Activated naive CD4-positive, alpha-beta T cell treated with anti-CD3 and anti-CD28 coated beads, Interleukin-2, amount 10 ng/mL, durations not matched to agents 7 days and 5 days (primary cell): ENCODE measurements at regions not wholly inside any gene's neighbourhood (a gene's known extent, or its start where the extent isn't known, plus 50 kb on each side); places are given as distances from the start of the nearest gene placed in this dataset.
A peak's percentile ranks its signal among the peaks of the same experiment; 100 is the strongest.

ENCODE experiments used
- CTCF ChIA-PET: fragments of 350-600 bp; sonication (Branson Sonifier 250); formaldehyde crosslinking; loops from one replicate; lab custom pipeline; 2021; ENCODE audit warnings: antibody characterized with exemption; lab: Charles Lee
- DNase-seq: peaks from one replicate; pipeline ENCODE4 v3.0.0-alpha.2; 2020
- H3K27ac Mint-ChIP-seq: one replicate; pipeline ENCODE4 v1.8.0; 2021; ENCODE audit warnings: mild to moderate bottlenecking, moderate library complexity, mixed read lengths
- H3K27me3 Mint-ChIP-seq: one replicate; pipeline ENCODE4 v1.8.0; 2021; ENCODE audit warnings: mild to moderate bottlenecking, mixed read lengths
- H3K36me3 Mint-ChIP-seq: one replicate; pipeline ENCODE4 v1.8.0; 2021; ENCODE audit warnings: mixed read lengths
- H3K4me1 Mint-ChIP-seq: one replicate; pipeline ENCODE4 v1.8.0; 2021; ENCODE audit warnings: mixed read lengths
- H3K4me3 Mint-ChIP-seq: one replicate; pipeline ENCODE4 v1.8.0; 2021; ENCODE audit warnings: mild to moderate bottlenecking, moderate library complexity, mixed read lengths
- H3K9me3 Mint-ChIP-seq: one replicate; pipeline ENCODE4 v1.8.0; 2021; ENCODE audit warnings: mixed read lengths

DNA sequence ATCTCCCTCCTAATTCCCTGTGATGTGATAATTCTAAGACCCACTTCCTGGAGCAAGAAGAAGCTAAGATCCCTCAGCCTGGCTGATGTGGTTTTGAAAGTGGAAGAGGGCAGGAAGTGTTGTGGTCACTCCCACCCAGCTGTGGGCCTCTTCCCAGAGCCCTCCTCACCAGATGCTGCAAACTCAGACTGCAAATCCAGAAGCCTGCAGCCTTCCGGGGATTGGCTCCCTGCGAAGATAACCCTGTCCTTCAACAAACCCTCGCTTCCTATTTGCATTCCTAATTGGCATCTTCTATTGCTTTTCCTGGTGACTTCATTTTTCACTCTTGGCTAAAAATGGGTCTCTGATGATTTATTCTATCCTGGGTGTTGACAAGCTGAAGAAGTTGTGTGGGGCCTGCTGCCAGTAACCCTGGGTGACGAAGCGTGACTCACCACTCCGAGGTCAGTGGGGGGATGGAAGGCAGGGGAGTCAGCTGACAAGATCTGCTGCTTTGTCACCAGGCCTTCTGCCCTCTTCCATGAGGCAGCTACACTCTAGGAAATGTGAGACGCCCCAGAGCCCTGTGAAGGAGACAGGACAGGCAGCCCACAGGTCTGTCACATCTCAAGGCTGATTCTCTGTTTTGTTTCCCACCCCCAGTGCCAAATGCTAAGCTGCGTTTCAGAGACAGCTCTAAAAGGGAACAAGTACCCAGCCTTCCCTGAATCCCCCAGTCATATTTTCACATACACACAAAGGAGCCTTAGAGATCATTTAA lies 99.7 kb upstream of the LIPC start:
- Mint-ChIP-seq H3K4me1 (peaks cover 31% of the 10 kb centered on the region), H3K27ac (peak overlapping the region; percentile 78), H3K27me3 (peaks cover 8% of the 10 kb centered on the region), H3K4me3 (no peak overlapping the region), H3K36me3 (peaks cover under 1% of the 10 kb centered on the region), H3K9me3 (peaks cover under 1% of the 10 kb centered on the region)
- CTCF ChIA-PET: interaction anchor here (1.2 kb wide), 1 partner anchor 38 kb away, joined by 3 read pairs; no protein-coding TSS in a partner anchor
- peak; percentile 80 for DNase-seq

- CTCF ChIA-PET: interaction anchor here (1.2 kb wide), 1 partner anchor 37 kb away, joined by 3 read pairs; no protein-coding TSS in a partner anchor
Measured at GRCh38 chr15:58332676-58333400, 99.0 kb upstream of the LIPC start.

GRCh38 chr15:58334803-58335202 lies 97.0 kb upstream of the LIPC start:
- no peak overlapping the region for H3K4me3 Mint-ChIP-seq
- CTCF ChIA-PET: interaction anchor here (0.9 to 1.1 kb wide), 2 partner anchors 11 to 105 kb away, joined by 3 read pairs; no protein-coding TSS in a partner anchor
- peaks cover 31% of the 10 kb centered on the region for H3K4me1 Mint-ChIP-seq
- H3K27ac Mint-ChIP-seq: no peak overlapping the region
- no peaks in the 10 kb centered on the region for H3K36me3 Mint-ChIP-seq
- peaks cover 3% of the 10 kb centered on the region for H3K27me3 Mint-ChIP-seq
- no peak for DNase-seq
- no peaks in the 10 kb centered on the region for H3K9me3 Mint-ChIP-seq

More at GRCh38 chr15:58332676-58333400, 99.0 kb upstream of the LIPC start:
- peaks cover 3% of the 10 kb centered on the region for H3K27me3 Mint-ChIP-seq
- peaks cover 31% of the 10 kb centered on the region for H3K4me1 Mint-ChIP-seq
- DNase-seq: no peak
- peak overlapping the region; percentile 78 for H3K27ac Mint-ChIP-seq
- H3K9me3 Mint-ChIP-seq: no peaks in the 10 kb centered on the region
- no peak overlapping the region for H3K4me3 Mint-ChIP-seq
- no peaks in the 10 kb centered on the region for H3K36me3 Mint-ChIP-seq

- Mint-ChIP-seq H3K4me3 (no peak overlapping the region), H3K27ac (no peak overlapping the region), H3K36me3 (no peaks in the 10 kb centered on the region), H3K9me3 (no peaks in the 10 kb centered on the region), H3K27me3 (peaks cover 9% of the 10 kb centered on the region), H3K4me1 (peaks cover 21% of the 10 kb centered on the region)
- no peak for DNase-seq
- CTCF ChIA-PET: no interaction called here
Measured at GRCh38 chr15:58336161-58336560, 95.6 kb upstream of the LIPC start.

DNA sequence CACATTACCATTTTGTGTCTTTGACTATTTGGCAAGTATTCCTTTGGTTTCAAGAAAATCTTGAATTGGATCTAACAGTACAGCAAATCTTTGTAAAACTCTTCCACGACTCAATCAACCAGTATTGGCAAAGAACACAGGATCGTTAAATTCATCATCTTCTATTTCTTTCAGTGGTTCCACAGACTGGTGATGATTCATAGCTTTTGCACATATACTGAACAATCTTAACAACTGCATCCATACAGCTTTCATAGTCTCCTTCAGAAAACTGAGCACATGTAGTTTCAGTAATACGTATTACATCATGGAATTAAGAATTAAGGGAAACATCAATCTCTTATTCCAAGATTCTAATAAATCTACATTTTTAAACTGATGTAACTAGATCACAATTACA lies 91.6 kb upstream of the LIPC start:
- no peak overlapping the region for H3K27ac Mint-ChIP-seq
- H3K27me3 Mint-ChIP-seq: peaks cover 15% of the 10 kb centered on the region
- no peaks in the 10 kb centered on the region for H3K9me3 Mint-ChIP-seq
- H3K4me1 Mint-ChIP-seq: no peaks in the 10 kb centered on the region
- H3K4me3 Mint-ChIP-seq: no peak overlapping the region
- CTCF ChIA-PET: interaction anchor here (1.2 kb wide), 1 partner anchor 17 kb away, joined by 3 read pairs; no protein-coding TSS in a partner anchor
- H3K36me3 Mint-ChIP-seq: no peaks in the 10 kb centered on the region
- no peak for DNase-seq

DNA sequence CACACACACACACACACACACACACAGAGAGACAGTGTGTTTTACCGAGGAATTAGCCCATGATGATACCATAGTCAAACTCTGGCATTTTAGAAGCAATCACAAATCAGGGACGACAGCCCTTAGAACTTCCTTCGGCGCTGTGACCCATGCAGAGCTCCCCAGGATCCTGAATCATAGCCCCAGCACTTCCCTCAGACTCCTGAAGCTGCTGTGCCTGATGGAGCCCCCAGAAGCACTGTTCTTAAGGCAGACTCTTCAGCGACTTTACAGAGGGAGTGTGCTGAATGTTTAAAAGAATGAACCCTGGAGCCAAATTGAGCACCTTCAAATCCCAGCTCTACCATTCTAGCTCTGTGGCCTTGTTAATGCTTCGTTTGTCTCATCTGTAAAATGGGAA lies 89.3 kb upstream of the LIPC start:
- Mint-ChIP-seq H3K36me3 (no peaks in the 10 kb centered on the region), H3K4me3 (no peak overlapping the region), H3K9me3 (no peaks in the 10 kb centered on the region), H3K27me3 (peaks cover 15% of the 10 kb centered on the region), H3K4me1 (no peaks in the 10 kb centered on the region), H3K27ac (no peak overlapping the region)
- no peak for DNase-seq
- CTCF ChIA-PET: no interaction called here

- CTCF ChIA-PET: no interaction called here
Measured at GRCh38 chr15:58344213-58345070, 87.3 kb upstream of the LIPC start.

GRCh38 chr15:58346361-58346760 lies 85.4 kb upstream of the LIPC start:
- Mint-ChIP-seq H3K9me3 (peaks cover 2% of the 10 kb centered on the region), H3K4me3 (no peak overlapping the region), H3K27me3 (peaks cover 8% of the 10 kb centered on the region), H3K4me1 (no peaks in the 10 kb centered on the region), H3K36me3 (no peaks in the 10 kb centered on the region), H3K27ac (no peak overlapping the region)
- DNase-seq: no peak
- CTCF ChIA-PET: no interaction called here

More at GRCh38 chr15:58344213-58345070, 87.3 kb upstream of the LIPC start:
- Mint-ChIP-seq H3K4me1 (no peaks in the 10 kb centered on the region), H3K4me3 (no peak overlapping the region), H3K27ac (no peak overlapping the region), H3K27me3 (peaks cover 15% of the 10 kb centered on the region), H3K9me3 (peaks cover 2% of the 10 kb centered on the region), H3K36me3 (no peaks in the 10 kb centered on the region)
- no peak for DNase-seq

GRCh38 chr15:58348095-58348812 lies 83.5 kb upstream of the LIPC start:
- Mint-ChIP-seq H3K27me3 (no peaks in the 10 kb centered on the region), H3K4me1 (peaks cover 2% of the 10 kb centered on the region), H3K9me3 (peaks cover 2% of the 10 kb centered on the region), H3K36me3 (no peaks in the 10 kb centered on the region), H3K27ac (no peak overlapping the region), H3K4me3 (no peak overlapping the region)
- CTCF ChIA-PET: interaction anchor here (0.8 kb wide), 1 partner anchor 9 kb away, joined by 3 read pairs; no protein-coding TSS in a partner anchor
- no peak for DNase-seq

GRCh38 chr15:58352026-58352929 lies 79.5 kb upstream of the LIPC start:
- Mint-ChIP-seq H3K4me1 (peaks cover 4% of the 10 kb centered on the region), H3K27me3 (peaks cover 6% of the 10 kb centered on the region), H3K36me3 (no peaks in the 10 kb centered on the region), H3K9me3 (peaks cover 2% of the 10 kb centered on the region), H3K27ac (no peak overlapping the region), H3K4me3 (no peak overlapping the region)
- CTCF ChIA-PET: no interaction called here
- DNase-seq: no peak

GRCh38 chr15:58355382-58355971 lies 76.3 kb upstream of the LIPC start:
- no peak for DNase-seq
- no peak overlapping the region for H3K4me3 Mint-ChIP-seq
- peaks cover 6% of the 10 kb centered on the region for H3K27me3 Mint-ChIP-seq
- no peak overlapping the region for H3K27ac Mint-ChIP-seq
- no peaks in the 10 kb centered on the region for H3K36me3 Mint-ChIP-seq
- H3K4me1 Mint-ChIP-seq: peaks cover 25% of the 10 kb centered on the region
- no peaks in the 10 kb centered on the region for H3K9me3 Mint-ChIP-seq
- CTCF ChIA-PET: no interaction called here

- CTCF ChIA-PET: no interaction called here
- no peaks in the 10 kb centered on the region for H3K36me3 Mint-ChIP-seq
- DNase-seq: no peak
- no peak overlapping the region for H3K27ac Mint-ChIP-seq
- H3K27me3 Mint-ChIP-seq: peaks cover 6% of the 10 kb centered on the region
- H3K4me3 Mint-ChIP-seq: no peak overlapping the region
- no peaks in the 10 kb centered on the region for H3K9me3 Mint-ChIP-seq
- H3K4me1 Mint-ChIP-seq: peaks cover 25% of the 10 kb centered on the region
Measured at GRCh38 chr15:58355973-58356372, 75.8 kb upstream of the LIPC start.
